ENCODE measurements at regions not wholly inside any gene's neighbourhood (a gene's known extent, or its start where the extent isn't known, plus 50 kb on each side); places are given as distances from the start of the nearest gene placed in this dataset.

DNA sequence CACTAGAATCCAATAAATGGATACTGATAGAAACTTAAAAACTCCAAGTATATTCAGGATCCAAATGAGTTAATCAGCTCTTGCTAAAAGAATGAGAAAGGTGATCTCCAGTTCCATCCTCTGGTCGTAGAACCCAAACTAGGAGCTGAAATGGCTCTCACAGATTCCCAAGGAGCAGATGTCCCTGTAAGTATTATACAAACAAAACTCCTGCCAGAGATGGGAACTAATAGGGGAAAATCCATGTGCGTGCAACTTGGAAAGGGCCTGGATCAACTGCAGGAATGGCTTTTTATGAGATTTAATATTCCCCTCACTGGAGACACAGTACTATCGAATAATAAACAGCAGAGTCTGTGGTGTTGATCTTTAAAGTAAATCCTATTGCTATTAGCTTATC, 309.2 kb upstream of the TBX3 start:
- ChIA-PET CTCF (no interaction called here), POLR2A (no interaction called here)
- no peak overlapping the region for H3K4me3 ChIP-seq (replicated peaks in 1 of 3; ENCODE audit: insufficient read depth in 1 of 3, low read depth in 1 of 3, low read length in 3 of 3)
- H3K4me2 ChIP-seq (ENCODE audit: insufficient read depth, low read length) = no peak overlapping the region
- no TSS peak for BruUV-seq (replicated peaks)
- TF ChIP-seq GATA2 (IDR thresholded peaks at IDR 0.05; ENCODE audit: insufficient read depth, insufficient read length, low read depth, low read length) = no peak
- TF ChIP-seq POLR2AphosphoS5 (IDR thresholded peaks at IDR 0.05; ENCODE audit: insufficient read depth, low read depth, low read length) = no peak
- TF ChIP-seq JUN (IDR thresholded peaks at IDR 0.05; ENCODE audit: borderline replicate concordance, insufficient read depth, insufficient read length, low read depth) = no peak
- no peak for TF ChIP-seq EZH2 (IDR thresholded peaks at IDR 0.05; ENCODE audit: borderline replicate concordance, low read depth, low read length, severe bottlenecking)
- TF ChIP-seq, protein P1, sequence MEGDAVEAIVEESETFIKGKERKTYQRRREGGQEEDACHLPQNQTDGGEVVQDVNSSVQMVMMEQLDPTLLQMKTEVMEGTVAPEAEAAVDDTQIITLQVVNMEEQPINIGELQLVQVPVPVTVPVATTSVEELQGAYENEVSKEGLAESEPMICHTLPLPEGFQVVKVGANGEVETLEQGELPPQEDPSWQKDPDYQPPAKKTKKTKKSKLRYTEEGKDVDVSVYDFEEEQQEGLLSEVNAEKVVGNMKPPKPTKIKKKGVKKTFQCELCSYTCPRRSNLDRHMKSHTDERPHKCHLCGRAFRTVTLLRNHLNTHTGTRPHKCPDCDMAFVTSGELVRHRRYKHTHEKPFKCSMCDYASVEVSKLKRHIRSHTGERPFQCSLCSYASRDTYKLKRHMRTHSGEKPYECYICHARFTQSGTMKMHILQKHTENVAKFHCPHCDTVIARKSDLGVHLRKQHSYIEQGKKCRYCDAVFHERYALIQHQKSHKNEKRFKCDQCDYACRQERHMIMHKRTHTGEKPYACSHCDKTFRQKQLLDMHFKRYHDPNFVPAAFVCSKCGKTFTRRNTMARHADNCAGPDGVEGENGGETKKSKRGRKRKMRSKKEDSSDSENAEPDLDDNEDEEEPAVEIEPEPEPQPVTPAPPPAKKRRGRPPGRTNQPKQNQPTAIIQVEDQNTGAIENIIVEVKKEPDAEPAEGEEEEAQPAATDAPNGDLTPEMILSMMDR (IDR thresholded peaks at IDR 0.05; ENCODE audit: extremely low read depth in 1 of 2, insufficient read depth in 1 of 2, low read depth in 1 of 2, low read length in 2 of 2) = no peak
- TF ChIP-seq POLR2A (IDR thresholded peaks at IDR 0.05; ENCODE audit: low read depth, low read length) = no peak
- TF ChIP-seq MYC (IDR thresholded peaks at IDR 0.05; ENCODE audit: low read depth, low read length) = no peak
- TF ChIP-seq FOS (IDR thresholded peaks at IDR 0.05; ENCODE audit: borderline replicate concordance, insufficient read depth, low read length) = no peak
- TF ChIP-seq, protein P2, sequence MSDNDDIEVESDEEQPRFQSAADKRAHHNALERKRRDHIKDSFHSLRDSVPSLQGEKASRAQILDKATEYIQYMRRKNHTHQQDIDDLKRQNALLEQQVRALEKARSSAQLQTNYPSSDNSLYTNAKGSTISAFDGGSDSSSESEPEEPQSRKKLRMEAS (IDR thresholded peaks at IDR 0.05; ENCODE audit: insufficient read depth, insufficient read length) = no peak
- DNase-seq (ENCODE audit: low read depth, low spot score) = no peak
- H2AFZ ChIP-seq (ENCODE audit: low read depth, low read length) = no peak overlapping the region
- H3K9me1 ChIP-seq (replicated peaks; ENCODE audit: control insufficient read depth, extremely low read depth, insufficient read depth, low read length) = no peaks in the 10 kb centered on the region
- H4K20me1 ChIP-seq (replicated peaks; ENCODE audit: control insufficient read depth, extremely low read depth, insufficient read depth, low read length) = no peaks in the 10 kb centered on the region
- H3K27ac ChIP-seq (ENCODE audit: insufficient read depth, low read depth, low read length) = no peak overlapping the region
- H3K27me3 ChIP-seq (ENCODE audit: control insufficient read depth in 2 of 2, insufficient read depth in 2 of 2, low read length in 2 of 2) = no peaks in the 10 kb centered on the region
- peaks cover 9% of the 10 kb centered on the region for H3K9me3 ChIP-seq (replicated peaks; ENCODE audit: control insufficient read depth, insufficient read depth, low read length)
- no peaks in the 10 kb centered on the region for H3K36me3 ChIP-seq (ENCODE audit: control insufficient read depth in 2 of 2, extremely low read depth in 1 of 2, insufficient read depth in 2 of 2, low read length in 2 of 2)
- dilution Hi-C loops (cut with MboI; ENCODE audit: extremely low pct_ligation_motif_present, low sequenced_read_pairs) = no loop called here
- no peak for FAIRE-seq
- no peak overlapping the region for H3K9ac ChIP-seq (replicated peaks; ENCODE audit: extremely low read depth, insufficient read depth, low read length)
- no peaks in the 10 kb centered on the region for H3K79me2 ChIP-seq (ENCODE audit: control insufficient read depth, insufficient read depth, low read length)
- intact Hi-C loops (cut with micrococcal nuclease) = no loop called here
- H3K4me1 ChIP-seq (ENCODE audit: control insufficient read depth, extremely low read depth, insufficient read depth, low read length) = no peaks in the 10 kb centered on the region

Measured in endothelial cell of umbilical vein (primary cell).